Activated CD4-positive, alpha-beta T cell treated with anti-CD3 and anti-CD28 coated beads, Interleukin-2, amount 50 U/mL, for 24 hours (primary cell): ENCODE measurements at regions not wholly inside any gene's neighbourhood (a gene's known extent, or its start where the extent isn't known, plus 50 kb on each side); places are given as distances from the start of the nearest gene placed in this dataset.
"Not testable (repeated sequence)": the region's sequence is repeated elsewhere in the genome, so short reads cannot be mapped to it uniquely, and the experiment has no call there.

Experiments used
- DNase-seq, 2 donors: peaks; one replicate each; pipeline ENCODE4 v3.0.0-alpha.2; 2020; ENCODE audit warnings: low read depth in 1 of 2, low spot score in 1 of 2

- DNase-seq, result not testable (repeated sequence)
These were observed 108.6 kb upstream of the POMZP3 start for GRCh38 chr7:76735668-76736067.

GRCh38 chr7:76728571-76728974, 101.5 kb upstream of the POMZP3 start:
- DNase-seq, result not testable (repeated sequence)

GRCh38 chr7:76723928-76724327, 96.8 kb upstream of the POMZP3 start:
- not testable (repeated sequence) for DNase-seq

- not testable (repeated sequence) for DNase-seq
These were observed 89.5 kb upstream of the POMZP3 start for GRCh38 chr7:76716551-76716950.

- not testable (repeated sequence) for DNase-seq
These were observed 85.8 kb upstream of the POMZP3 start for GRCh38 chr7:76712926-76713325.

- DNase-seq, result not testable (repeated sequence)
These were observed 84.6 kb upstream of the POMZP3 start for GRCh38 chr7:76711648-76712047.

GRCh38 chr7:76709703-76710102, 82.6 kb upstream of the POMZP3 start:
- not testable (repeated sequence) for DNase-seq

- DNase-seq, result not testable (repeated sequence)
These were observed 81.4 kb upstream of the POMZP3 start for GRCh38 chr7:76708446-76708845.

GRCh38 chr7:76703815-76704214, 76.7 kb upstream of the POMZP3 start:
- DNase-seq, result not testable (repeated sequence)

GRCh38 chr7:76686277-76686676, 59.2 kb upstream of the POMZP3 start:
- DNase-seq, result not testable (repeated sequence)

- not testable (repeated sequence) for DNase-seq
These were observed 57.7 kb upstream of the POMZP3 start for GRCh38 chr7:76684737-76685136.

- not testable (repeated sequence) for DNase-seq
These were observed 56.6 kb upstream of the POMZP3 start for GRCh38 chr7:76683631-76684030.

- DNase-seq, result not testable (repeated sequence)
These were observed 54.7 kb upstream of the POMZP3 start for GRCh38 chr7:76681810-76682209.

GRCh38 chr7:76679174-76679573, 52.1 kb upstream of the POMZP3 start:
- DNase-seq, result not testable (repeated sequence)

- DNase-seq, result not testable (repeated sequence)
These were observed 51.4 kb upstream of the POMZP3 start for GRCh38 chr7:76678500-76678899.

- not testable (repeated sequence) for DNase-seq
These were observed 49.8 kb upstream of the POMZP3 start for GRCh38 chr7:76676890-76677289.
